ENCODE measurements at regions not wholly inside any gene's neighbourhood (a gene's known extent, or its start where the extent isn't known, plus 50 kb on each side); places are given as distances from the start of the nearest gene placed in this dataset.

- DNase-seq (ENCODE audit: low read depth in 1 of 2, low spot score in 1 of 2) = no peak
- Histone ChIP-seq H3K4me3 (replicated peaks; ENCODE audit: insufficient read depth, low read length) (no peak overlapping the region), H3K27me3 (ENCODE audit: insufficient read depth, poor library complexity, severe bottlenecking) (no peaks in the 10 kb centered on the region), H3K27ac (replicated peaks) (no peak overlapping the region)
- no peak for TF ChIP-seq REST (IDR thresholded peaks at IDR 0.05; ENCODE audit: insufficient replicate concordance, low read depth)
- no peak for TF ChIP-seq POLR2AphosphoS5 (IDR thresholded peaks at IDR 0.05; ENCODE audit: low read depth)
- no peak for TF ChIP-seq SPI1 (IDR thresholded peaks at IDR 0.05; ENCODE audit: borderline replicate concordance, low read depth)
- TF ChIP-seq GABPA (IDR thresholded peaks at IDR 0.05; ENCODE audit: low read depth) = no peak
- TF ChIP-seq CTCF (IDR thresholded peaks at IDR 0.05; ENCODE audit: insufficient read depth, low read length) = no peak
Observed at GRCh38 chr2:226625946-226626345, 173.7 kb downstream of the IRS1 start.

- Histone ChIP-seq H3K4me3 (replicated peaks; ENCODE audit: insufficient read depth, low read length) (no peak overlapping the region), H3K27ac (replicated peaks) (no peak overlapping the region), H3K27me3 (ENCODE audit: insufficient read depth, poor library complexity, severe bottlenecking) (no peaks in the 10 kb centered on the region)
- no peak for DNase-seq (ENCODE audit: low read depth in 1 of 2, low spot score in 1 of 2)
- TF ChIP-seq GABPA (IDR thresholded peaks at IDR 0.05; ENCODE audit: low read depth) (no peak), CTCF (IDR thresholded peaks at IDR 0.05; ENCODE audit: insufficient read depth, low read length) (no peak), REST (IDR thresholded peaks at IDR 0.05; ENCODE audit: insufficient replicate concordance, low read depth) (no peak)
Observed at GRCh38 chr2:226623587-226624368, 175.8 kb downstream of the IRS1 start.

GRCh38 chr2:226622484-226622883 lies 177.1 kb downstream of the IRS1 start:
- no peak overlapping the region for H3K4me3 ChIP-seq (replicated peaks; ENCODE audit: insufficient read depth, low read length)
- DNase-seq (ENCODE audit: low read depth in 1 of 2, low spot score in 1 of 2) = no peak
- TF ChIP-seq CTCF (IDR thresholded peaks at IDR 0.05; ENCODE audit: insufficient read depth, low read length) = no peak
- H3K27me3 ChIP-seq (ENCODE audit: insufficient read depth, poor library complexity, severe bottlenecking) = no peaks in the 10 kb centered on the region
- H3K27ac ChIP-seq (replicated peaks) = no peak overlapping the region

GRCh38 chr2:226620176-226620575 lies 179.4 kb downstream of the IRS1 start:
- TF ChIP-seq CTCF (IDR thresholded peaks at IDR 0.05; ENCODE audit: insufficient read depth, low read length) = no peak
- no peak for TF ChIP-seq SPI1 (IDR thresholded peaks at IDR 0.05; ENCODE audit: borderline replicate concordance, low read depth)
- Histone ChIP-seq H3K4me3 (replicated peaks; ENCODE audit: insufficient read depth, low read length) (no peak overlapping the region), H3K27ac (replicated peaks) (no peak overlapping the region), H3K27me3 (ENCODE audit: insufficient read depth, poor library complexity, severe bottlenecking) (no peaks in the 10 kb centered on the region)
- DNase-seq (ENCODE audit: low read depth in 1 of 2, low spot score in 1 of 2) = no peak
